Osteocyte (in vitro differentiated cells): ENCODE measurements at regions not wholly inside any gene's neighbourhood (a gene's known extent, or its start where the extent isn't known, plus 50 kb on each side); places are given as distances from the start of the nearest gene placed in this dataset.

Experiments
- DNase-seq: peaks from one replicate; pipeline ENCODE4 v3.0.0; 2021; ENCODE audit warnings: mixed read lengths; ENCODE audit not compliant: unreplicated experiment; ENCODE audit errors: extremely low spot score
- H3K27ac Mint-ChIP-seq: one replicate; pipeline ENCODE4 v1.8.0; 2021; ENCODE audit warnings: mild to moderate bottlenecking, mixed read lengths; ENCODE audit not compliant: unreplicated experiment
- H3K27me3 Mint-ChIP-seq: one replicate; pipeline ENCODE4 v1.8.0; 2021; ENCODE audit warnings: mixed read lengths; ENCODE audit not compliant: unreplicated experiment
- H3K36me3 Mint-ChIP-seq: one replicate; pipeline ENCODE4 v1.8.0; 2021; ENCODE audit warnings: mixed read lengths; ENCODE audit not compliant: unreplicated experiment
- H3K4me1 Mint-ChIP-seq: one replicate; pipeline ENCODE4 v1.8.0; 2021; ENCODE audit warnings: mixed read lengths; ENCODE audit not compliant: unreplicated experiment
- H3K4me3 Mint-ChIP-seq: one replicate; pipeline ENCODE4 v1.8.0; 2021; ENCODE audit warnings: mild to moderate bottlenecking, moderate library complexity, mixed read lengths; ENCODE audit not compliant: unreplicated experiment
- H3K9me3 Mint-ChIP-seq: one replicate; pipeline ENCODE4 v1.8.0; 2021; ENCODE audit warnings: mixed read lengths; ENCODE audit not compliant: unreplicated experiment
- TF ChIP-seq, protein P1 (sequence below): fragments of 200-600 bp; sonication (generic); IDR thresholded peaks from 2 replicates; pipeline ENCODE4 v1.5.0; 2021; ENCODE audit warnings: antibody characterized with exemption, mild to moderate bottlenecking, moderate library complexity

DNA sequence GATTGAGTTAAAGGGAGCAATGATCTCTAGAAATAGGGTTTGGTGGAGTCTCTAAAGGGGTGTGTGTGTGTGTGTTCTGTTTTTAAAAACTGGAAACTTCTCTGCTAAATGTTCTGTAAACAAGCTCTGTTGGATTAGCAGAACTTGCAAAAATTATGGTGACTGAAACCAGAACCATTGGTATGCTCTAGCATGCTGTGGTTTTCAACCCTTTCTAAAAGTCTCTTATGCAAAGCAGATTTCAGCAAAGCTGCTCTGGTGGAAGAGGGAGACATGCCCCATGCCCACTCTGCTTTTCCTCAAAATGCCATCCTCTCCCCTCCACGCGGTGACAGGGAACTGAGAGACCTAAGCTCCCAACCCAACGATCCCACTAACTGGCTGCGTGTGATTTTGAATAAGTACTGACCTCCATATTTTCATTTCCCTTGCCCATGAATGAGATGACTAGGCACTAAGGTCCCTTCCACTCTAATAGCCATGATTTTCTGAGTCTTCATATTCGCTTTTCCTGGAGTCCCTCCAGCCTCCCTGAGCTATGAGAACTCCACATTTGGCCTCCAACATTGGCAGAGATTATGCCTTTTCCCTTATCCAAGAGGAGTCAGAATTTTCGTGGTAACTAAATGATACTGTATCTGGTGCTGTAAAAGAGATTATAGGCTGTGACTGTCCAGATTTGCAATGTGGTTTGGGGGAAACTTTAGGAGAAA, 117.3 kb upstream of the PALS2 start:
- TF ChIP-seq, protein P1, sequence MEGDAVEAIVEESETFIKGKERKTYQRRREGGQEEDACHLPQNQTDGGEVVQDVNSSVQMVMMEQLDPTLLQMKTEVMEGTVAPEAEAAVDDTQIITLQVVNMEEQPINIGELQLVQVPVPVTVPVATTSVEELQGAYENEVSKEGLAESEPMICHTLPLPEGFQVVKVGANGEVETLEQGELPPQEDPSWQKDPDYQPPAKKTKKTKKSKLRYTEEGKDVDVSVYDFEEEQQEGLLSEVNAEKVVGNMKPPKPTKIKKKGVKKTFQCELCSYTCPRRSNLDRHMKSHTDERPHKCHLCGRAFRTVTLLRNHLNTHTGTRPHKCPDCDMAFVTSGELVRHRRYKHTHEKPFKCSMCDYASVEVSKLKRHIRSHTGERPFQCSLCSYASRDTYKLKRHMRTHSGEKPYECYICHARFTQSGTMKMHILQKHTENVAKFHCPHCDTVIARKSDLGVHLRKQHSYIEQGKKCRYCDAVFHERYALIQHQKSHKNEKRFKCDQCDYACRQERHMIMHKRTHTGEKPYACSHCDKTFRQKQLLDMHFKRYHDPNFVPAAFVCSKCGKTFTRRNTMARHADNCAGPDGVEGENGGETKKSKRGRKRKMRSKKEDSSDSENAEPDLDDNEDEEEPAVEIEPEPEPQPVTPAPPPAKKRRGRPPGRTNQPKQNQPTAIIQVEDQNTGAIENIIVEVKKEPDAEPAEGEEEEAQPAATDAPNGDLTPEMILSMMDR: no peak
- Mint-ChIP-seq H3K4me3 (no peak overlapping the region), H3K27ac (no peak overlapping the region), H3K27me3 (peaks cover 20% of the 10 kb centered on the region), H3K36me3 (no peaks in the 10 kb centered on the region), H3K9me3 (no peaks in the 10 kb centered on the region), H3K4me1 (no peaks in the 10 kb centered on the region)
- no peak for DNase-seq

DNA sequence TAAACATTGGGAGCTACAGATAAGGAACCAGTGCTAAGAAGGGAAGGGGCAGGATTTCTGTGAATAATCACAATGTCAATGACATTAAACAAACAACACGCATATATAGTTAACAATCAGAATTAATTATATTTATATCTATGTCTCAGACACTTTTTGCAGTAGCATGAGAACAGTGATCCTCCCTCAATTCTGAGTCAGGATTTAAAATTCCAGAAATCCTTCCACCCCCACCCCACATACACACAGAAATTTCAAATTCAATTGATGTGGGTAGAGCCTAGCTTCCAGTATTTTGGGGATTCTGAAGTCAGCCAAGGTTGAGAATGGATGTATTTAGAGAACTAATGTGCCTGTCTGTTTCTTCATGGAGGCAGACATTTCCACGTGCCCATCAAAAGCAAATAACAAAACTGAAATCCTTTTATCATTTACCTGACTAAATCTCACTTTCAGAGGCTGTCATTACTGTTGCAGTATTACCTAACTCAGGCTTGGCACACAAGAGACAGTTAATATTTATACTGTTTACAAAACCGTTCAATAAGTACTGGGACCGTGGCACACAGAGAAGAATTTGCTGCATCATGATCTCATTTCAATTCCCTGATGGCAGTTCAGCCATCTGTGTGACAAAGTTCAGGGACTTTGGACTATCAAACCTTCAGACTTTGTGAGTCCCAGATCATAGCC, 116.6 kb upstream of the PALS2 start:
- no peaks in the 10 kb centered on the region for H3K36me3 Mint-ChIP-seq
- H3K9me3 Mint-ChIP-seq: no peaks in the 10 kb centered on the region
- H3K4me1 Mint-ChIP-seq: no peaks in the 10 kb centered on the region
- H3K27me3 Mint-ChIP-seq: peaks cover 25% of the 10 kb centered on the region
- no peak overlapping the region for H3K27ac Mint-ChIP-seq
- no peak for DNase-seq
- no peak overlapping the region for H3K4me3 Mint-ChIP-seq
- TF ChIP-seq, protein P1: no peak

DNA sequence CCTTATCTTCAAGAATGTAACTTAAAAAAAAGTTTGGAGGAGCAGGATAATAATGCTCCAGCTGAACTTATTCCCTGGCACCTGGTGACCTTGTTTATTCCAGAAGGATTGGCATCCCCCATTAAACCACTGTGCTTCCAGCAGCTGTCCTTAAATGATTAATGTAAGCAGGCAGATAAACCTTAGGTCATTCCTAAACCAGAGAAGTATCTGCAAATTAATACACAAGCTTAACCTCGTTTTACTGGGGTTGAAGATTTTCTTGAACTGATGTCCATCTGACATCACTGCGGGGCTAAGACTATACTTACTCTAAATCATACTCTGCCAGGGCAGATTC, 116.1 kb upstream of the PALS2 start:
- DNase-seq: no peak
- TF ChIP-seq, protein P1: no peak
- Mint-ChIP-seq H3K27me3 (peaks cover 29% of the 10 kb centered on the region), H3K4me3 (no peak overlapping the region), H3K4me1 (no peaks in the 10 kb centered on the region), H3K9me3 (no peaks in the 10 kb centered on the region), H3K27ac (no peak overlapping the region), H3K36me3 (no peaks in the 10 kb centered on the region)

DNA sequence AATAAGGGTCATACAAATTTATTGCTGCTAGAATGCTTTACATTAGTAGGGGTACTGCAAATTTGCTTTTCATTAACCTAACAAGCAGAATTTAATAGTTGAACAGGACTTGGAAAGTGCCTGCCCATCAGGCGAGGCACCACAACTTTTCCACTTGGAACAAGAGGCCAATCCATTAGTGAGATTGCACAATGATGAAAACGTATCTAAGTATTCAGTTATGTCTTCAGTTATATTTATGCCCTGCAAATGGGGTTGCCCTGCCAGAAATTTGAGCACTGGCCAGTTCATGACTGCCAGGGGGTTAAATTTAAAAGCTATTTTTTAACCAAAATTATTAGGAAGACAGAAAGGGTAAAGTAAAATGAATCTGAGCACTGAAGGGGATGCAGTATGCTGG, 111.1 kb upstream of the PALS2 start:
- DNase-seq: no peak
- Mint-ChIP-seq H3K27ac (no peak overlapping the region), H3K36me3 (no peaks in the 10 kb centered on the region), H3K9me3 (no peaks in the 10 kb centered on the region), H3K4me1 (no peaks in the 10 kb centered on the region), H3K27me3 (peaks cover 38% of the 10 kb centered on the region), H3K4me3 (no peak overlapping the region)
- TF ChIP-seq, protein P1: no peak

DNA sequence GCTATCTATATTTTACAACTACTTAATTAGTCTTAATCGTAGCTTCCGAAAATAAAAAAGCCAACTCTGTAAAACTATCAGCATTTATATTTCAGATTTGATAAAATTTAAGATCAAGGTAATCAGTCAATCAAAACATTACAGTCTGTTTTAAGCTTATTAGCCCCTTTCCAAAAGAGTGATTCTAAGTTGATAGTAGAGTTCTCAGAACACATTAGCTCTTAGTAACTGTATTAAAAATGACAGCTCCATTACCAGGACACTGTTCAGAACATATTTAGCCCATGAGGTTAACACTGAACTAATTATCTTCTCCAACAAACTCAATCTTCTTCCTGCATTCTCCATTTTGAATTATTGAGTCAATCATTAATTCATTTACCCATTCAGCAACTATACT, 110.3 kb upstream of the PALS2 start:
- no peaks in the 10 kb centered on the region for H3K4me1 Mint-ChIP-seq
- TF ChIP-seq, protein P1: no peak
- no peaks in the 10 kb centered on the region for H3K9me3 Mint-ChIP-seq
- peaks cover 38% of the 10 kb centered on the region for H3K27me3 Mint-ChIP-seq
- no peaks in the 10 kb centered on the region for H3K36me3 Mint-ChIP-seq
- H3K4me3 Mint-ChIP-seq: no peak overlapping the region
- H3K27ac Mint-ChIP-seq: no peak overlapping the region
- no peak for DNase-seq
